ENCODE measurements at regions not wholly inside any gene's neighbourhood (a gene's known extent, or its start where the extent isn't known, plus 50 kb on each side); places are given as distances from the start of the nearest gene placed in this dataset.

DNA sequence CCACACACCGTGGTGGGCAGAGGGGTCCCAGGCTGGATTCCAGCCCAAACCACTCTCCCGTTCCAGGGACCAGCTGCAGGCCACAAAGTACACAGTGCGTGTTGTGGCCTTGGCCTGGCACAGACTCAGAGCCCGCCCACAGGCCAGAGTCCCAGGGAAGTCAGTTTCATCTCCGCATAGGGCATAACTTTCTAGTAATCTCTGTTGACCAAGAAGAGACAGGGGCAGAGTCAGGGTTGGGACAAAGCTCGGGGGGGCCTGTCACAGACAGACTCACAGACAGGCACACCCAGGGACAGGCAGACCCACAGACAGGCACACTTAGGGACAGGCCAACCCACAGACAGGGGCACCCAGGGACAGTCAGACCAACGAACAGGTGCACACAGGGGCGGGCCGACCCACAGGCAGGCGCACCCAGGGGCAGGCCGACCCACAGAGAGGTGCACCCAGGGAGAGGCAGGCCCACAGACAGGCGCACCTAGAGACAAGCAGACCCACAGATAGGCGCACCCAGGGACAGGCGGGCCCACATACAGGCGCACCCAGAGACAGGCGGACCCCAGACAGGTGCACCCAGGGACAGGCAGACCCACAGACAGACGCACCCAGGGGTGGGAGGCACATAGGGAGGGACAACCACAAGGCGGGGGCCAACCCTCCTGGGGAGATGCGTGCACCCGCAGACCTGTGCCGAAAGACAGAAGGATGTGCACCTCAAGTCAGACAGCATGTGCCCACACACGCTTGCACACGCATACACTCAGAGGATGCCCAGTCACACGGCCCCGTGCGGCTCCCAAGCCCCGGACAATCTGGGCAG lies 323.3 kb upstream of the RTL1 start (continued):
- TF ChIP-seq, protein P1, sequence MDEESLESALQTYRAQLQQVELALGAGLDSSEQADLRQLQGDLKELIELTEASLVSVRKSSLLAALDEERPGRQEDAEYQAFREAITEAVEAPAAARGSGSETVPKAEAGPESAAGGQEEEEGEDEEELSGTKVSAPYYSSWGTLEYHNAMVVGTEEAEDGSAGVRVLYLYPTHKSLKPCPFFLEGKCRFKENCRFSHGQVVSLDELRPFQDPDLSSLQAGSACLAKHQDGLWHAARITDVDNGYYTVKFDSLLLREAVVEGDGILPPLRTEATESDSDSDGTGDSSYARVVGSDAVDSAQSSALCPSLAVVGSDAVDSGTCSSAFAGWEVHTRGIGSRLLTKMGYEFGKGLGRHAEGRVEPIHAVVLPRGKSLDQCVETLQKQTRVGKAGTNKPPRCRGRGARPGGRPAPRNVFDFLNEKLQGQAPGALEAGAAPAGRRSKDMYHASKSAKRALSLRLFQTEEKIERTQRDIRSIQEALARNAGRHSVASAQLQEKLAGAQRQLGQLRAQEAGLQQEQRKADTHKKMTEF (CRISPR knock-in tag; IDR thresholded peaks at IDR 0.05) = peak; percentile 75; the same call in 1 of the 2 replicates
- peak; percentile 52; the same call in 1 of the 2 replicates for TF ChIP-seq SAP130 (CRISPR knock-in tag; IDR thresholded peaks at IDR 0.05; ENCODE audit: low read depth)
- TF ChIP-seq, protein P2, sequence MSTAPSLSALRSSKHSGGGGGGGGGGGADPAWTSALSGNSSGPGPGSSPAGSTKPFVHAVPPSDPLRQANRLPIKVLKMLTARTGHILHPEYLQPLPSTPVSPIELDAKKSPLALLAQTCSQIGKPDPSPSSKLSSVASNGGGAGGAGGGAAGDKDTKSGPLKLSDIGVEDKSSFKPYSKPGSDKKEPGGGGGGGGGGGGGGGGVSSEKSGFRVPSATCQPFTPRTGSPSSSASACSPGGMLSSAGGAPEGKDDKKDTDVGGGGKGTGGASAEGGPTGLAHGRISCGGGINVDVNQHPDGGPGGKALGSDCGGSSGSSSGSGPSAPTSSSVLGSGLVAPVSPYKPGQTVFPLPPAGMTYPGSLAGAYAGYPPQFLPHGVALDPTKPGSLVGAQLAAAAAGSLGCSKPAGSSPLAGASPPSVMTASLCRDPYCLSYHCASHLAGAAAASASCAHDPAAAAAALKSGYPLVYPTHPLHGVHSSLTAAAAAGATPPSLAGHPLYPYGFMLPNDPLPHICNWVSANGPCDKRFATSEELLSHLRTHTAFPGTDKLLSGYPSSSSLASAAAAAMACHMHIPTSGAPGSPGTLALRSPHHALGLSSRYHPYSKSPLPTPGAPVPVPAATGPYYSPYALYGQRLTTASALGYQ (CRISPR knock-in tag; IDR thresholded peaks at IDR 0.05) = peak; percentile 67; the same call in 1 of the 2 replicates
- TF ChIP-seq, protein P3, sequence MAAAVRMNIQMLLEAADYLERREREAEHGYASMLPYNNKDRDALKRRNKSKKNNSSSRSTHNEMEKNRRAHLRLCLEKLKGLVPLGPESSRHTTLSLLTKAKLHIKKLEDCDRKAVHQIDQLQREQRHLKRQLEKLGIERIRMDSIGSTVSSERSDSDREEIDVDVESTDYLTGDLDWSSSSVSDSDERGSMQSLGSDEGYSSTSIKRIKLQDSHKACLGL (CRISPR knock-in tag; IDR thresholded peaks at IDR 0.05) = peak; percentile 60; the same call in 1 of the 2 replicates
- 0 out of 2 replicates have a peak, but pooled peaks have one; percentile 35 for TF ChIP-seq DR1 (CRISPR knock-in tag; IDR thresholded peaks at IDR 0.05)
- 0 out of 2 replicates have a peak, but pooled peaks have one; percentile 23 for TF ChIP-seq TRIM24 (CRISPR knock-in tag; IDR thresholded peaks at IDR 0.05)
- peak; percentile 47; the same call in 1 of the 2 replicates for TF ChIP-seq ELF3 (CRISPR knock-in tag; IDR thresholded peaks at IDR 0.05)
- TF ChIP-seq ZNF333 (CRISPR knock-in tag; IDR thresholded peaks at IDR 0.05; ENCODE audit: borderline replicate concordance) = 0 out of 2 replicates have a peak, but pooled peaks have one; percentile 47
- TF ChIP-seq TBL1XR1 (IDR thresholded peaks at IDR 0.05; ENCODE audit: borderline replicate concordance, low read length, partially characterized antibody) = peak; percentile 86
- peak; percentile 47; the same call in 1 of the 2 replicates for TF ChIP-seq DPF2 (CRISPR knock-in tag; IDR thresholded peaks at IDR 0.05; ENCODE audit: borderline replicate concordance, low read depth)
- TF ChIP-seq, protein P4, sequence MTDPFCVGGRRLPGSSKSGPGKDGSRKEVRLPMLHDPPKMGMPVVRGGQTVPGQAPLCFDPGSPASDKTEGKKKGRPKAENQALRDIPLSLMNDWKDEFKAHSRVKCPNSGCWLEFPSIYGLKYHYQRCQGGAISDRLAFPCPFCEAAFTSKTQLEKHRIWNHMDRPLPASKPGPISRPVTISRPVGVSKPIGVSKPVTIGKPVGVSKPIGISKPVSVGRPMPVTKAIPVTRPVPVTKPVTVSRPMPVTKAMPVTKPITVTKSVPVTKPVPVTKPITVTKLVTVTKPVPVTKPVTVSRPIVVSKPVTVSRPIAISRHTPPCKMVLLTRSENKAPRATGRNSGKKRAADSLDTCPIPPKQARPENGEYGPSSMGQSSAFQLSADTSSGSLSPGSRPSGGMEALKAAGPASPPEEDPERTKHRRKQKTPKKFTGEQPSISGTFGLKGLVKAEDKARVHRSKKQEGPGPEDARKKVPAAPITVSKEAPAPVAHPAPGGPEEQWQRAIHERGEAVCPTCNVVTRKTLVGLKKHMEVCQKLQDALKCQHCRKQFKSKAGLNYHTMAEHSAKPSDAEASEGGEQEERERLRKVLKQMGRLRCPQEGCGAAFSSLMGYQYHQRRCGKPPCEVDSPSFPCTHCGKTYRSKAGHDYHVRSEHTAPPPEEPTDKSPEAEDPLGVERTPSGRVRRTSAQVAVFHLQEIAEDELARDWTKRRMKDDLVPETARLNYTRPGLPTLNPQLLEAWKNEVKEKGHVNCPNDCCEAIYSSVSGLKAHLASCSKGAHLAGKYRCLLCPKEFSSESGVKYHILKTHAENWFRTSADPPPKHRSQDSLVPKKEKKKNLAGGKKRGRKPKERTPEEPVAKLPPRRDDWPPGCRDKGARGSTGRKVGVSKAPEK (CRISPR knock-in tag; IDR thresholded peaks at IDR 0.05; ENCODE audit: borderline replicate concordance) = peak; percentile 66; the same call in 1 of the 2 replicates
- TF ChIP-seq ZNF274 (CRISPR knock-in tag; IDR thresholded peaks at IDR 0.05) = no peak; the same call in 1 of the 2 replicates
- TF ChIP-seq IKZF4 (CRISPR knock-in tag; IDR thresholded peaks at IDR 0.05; ENCODE audit: borderline replicate concordance, low read depth, not compliant biosample characterization) = no peak
- TF ChIP-seq, protein P5, sequence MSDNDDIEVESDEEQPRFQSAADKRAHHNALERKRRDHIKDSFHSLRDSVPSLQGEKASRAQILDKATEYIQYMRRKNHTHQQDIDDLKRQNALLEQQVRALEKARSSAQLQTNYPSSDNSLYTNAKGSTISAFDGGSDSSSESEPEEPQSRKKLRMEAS (IDR thresholded peaks at IDR 0.05) = peak; percentile 48; the same call in 1 of the 2 replicates
- TF ChIP-seq STAT5B (CRISPR knock-in tag; IDR thresholded peaks at IDR 0.05) = no peak
- peak; percentile 81 for TF ChIP-seq ZNF292 (CRISPR knock-in tag; IDR thresholded peaks at IDR 0.05; ENCODE audit: borderline replicate concordance, low read depth)
- TF ChIP-seq ZNF607 (CRISPR knock-in tag; IDR thresholded peaks at IDR 0.05; ENCODE audit: borderline replicate concordance) = 0 out of 2 replicates have a peak, but pooled peaks have one; percentile 68
- TF ChIP-seq ZNF629 (CRISPR knock-in tag; conservative IDR thresholded peaks at IDR 0.05) = 0 out of 2 replicates have a peak, but pooled peaks have one; percentile 21
- no peak for TF ChIP-seq ZNF235 (CRISPR knock-in tag; IDR thresholded peaks at IDR 0.05; ENCODE audit: borderline replicate concordance)
- TF ChIP-seq ZNF343 (CRISPR knock-in tag; IDR thresholded peaks at IDR 0.05) = no peak
- TF ChIP-seq ZC3H4 (CRISPR knock-in tag; IDR thresholded peaks at IDR 0.05; ENCODE audit: borderline replicate concordance) = no peak
- peak; percentile 98 for TF ChIP-seq ZNF543 (CRISPR knock-in tag; IDR thresholded peaks at IDR 0.05)
